WI38 (cell line): ENCODE measurements at regions not wholly inside any gene's neighbourhood (a gene's known extent, or its start where the extent isn't known, plus 50 kb on each side); places are given as distances from the start of the nearest gene placed in this dataset.

Experiments used
- H3K4me3 ChIP-seq: 2 replicates; pipeline ENCODE4 v1.5.1; 2011; ENCODE audit warnings: low read depth, mild to moderate bottlenecking, control low read depth, low read length
- CTCF ChIP-seq: IDR thresholded peaks from 2 replicates; pipeline ENCODE4 v1.5.1; 2012; ENCODE audit warnings: low read depth, mild to moderate bottlenecking, control low read depth, low read length

GRCh38 chr20:48169650-48170225, 384.5 kb upstream of the SULF2 start:
- TF ChIP-seq CTCF: no peak
- H3K4me3 ChIP-seq: no peak overlapping the region

- TF ChIP-seq CTCF: no peak
- no peak overlapping the region for H3K4me3 ChIP-seq
These were observed 381.0 kb upstream of the SULF2 start for GRCh38 chr20:48166082-48166835.

GRCh38 chr20:48165401-48165685, 380.1 kb upstream of the SULF2 start:
- H3K4me3 ChIP-seq: no peak overlapping the region
- no peak for TF ChIP-seq CTCF

DNA sequence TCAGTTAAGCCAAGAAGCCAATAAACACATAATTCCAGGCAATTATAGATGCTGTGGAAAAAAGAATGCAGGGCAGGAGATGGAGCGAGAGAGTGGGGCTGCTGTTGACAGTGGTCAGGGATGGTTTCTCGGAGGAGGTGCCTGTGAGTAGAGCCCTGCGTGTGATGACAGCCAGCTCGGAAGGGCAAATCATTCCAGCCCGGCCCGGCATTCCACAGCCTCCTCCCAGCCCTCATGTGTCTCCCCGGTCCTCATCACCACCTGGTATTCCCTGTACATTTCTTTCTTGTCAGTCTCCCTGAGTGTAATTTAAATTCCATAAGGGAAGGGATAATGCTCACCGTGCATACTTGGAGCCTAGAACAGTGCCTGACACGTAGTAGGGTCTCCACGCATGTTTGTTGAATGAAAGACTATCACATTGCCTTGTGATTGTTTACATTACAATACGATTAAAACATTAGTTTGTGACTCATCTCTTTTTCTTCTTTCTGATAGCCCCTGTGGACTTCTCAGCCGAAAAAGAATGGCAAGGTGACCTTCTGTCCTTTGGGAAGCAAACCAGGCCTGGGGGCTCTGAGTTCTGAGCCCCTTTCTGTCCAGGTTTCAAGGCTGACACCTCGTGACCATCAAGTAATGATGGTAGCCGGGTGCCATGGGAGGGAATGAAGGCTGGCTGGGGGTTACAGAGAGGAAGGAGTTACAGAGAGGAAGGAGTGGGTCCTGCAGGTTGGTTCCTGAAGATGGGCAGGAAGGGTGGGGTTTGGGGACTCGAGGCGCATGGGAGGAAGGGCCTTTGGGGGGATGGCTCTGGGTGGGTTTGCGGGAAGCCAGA, 379.5 kb upstream of the SULF2 start:
- no peak for TF ChIP-seq CTCF
- H3K4me3 ChIP-seq: no peak overlapping the region

DNA sequence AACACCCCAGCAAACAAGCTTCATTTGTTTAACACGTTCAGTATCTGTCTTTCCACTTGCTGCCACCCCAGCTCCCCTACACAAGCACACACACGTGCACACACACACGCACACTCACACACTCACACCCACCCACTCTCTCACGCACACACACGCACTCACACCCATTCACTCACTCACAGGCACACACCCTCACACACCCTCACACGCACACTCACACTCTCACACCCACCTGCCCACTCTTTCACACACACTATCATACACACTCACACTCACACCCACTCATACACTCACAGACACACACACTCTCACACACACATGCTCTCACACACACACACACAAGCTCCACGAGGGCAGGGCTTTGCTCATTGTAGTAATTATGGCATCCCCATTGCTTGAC, 378.8 kb upstream of the SULF2 start:
- no peak overlapping the region for H3K4me3 ChIP-seq

DNA sequence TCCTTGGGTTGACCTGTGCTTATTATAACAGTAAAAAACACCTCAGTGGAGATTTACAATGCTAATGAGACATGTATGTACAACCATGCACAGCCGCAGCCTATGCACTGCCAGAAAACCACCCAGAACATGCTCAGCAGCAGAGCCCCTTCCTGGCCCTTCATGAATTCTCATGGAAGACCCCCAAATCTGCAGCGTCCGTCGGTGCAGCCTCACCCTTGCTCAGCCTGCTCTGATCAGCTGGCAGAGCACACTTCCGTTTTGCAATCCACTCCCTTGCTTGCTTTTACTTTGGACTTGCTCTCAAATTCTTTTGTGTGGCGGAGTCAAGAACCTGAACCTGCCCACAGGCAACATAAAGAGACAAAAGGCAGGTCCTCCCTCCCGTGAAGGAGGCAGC, 378.2 kb upstream of the SULF2 start:
- no peak overlapping the region for H3K4me3 ChIP-seq
- TF ChIP-seq CTCF: no peak

More for the DNA sequence above, 378.8 kb upstream of the SULF2 start:
- TF ChIP-seq CTCF: no peak

GRCh38 chr20:48162621-48163020, 377.3 kb upstream of the SULF2 start:
- no peak for TF ChIP-seq CTCF
- H3K4me3 ChIP-seq: no peak overlapping the region
